Activated CD8-positive, alpha-beta T cell treated with anti-CD3 and anti-CD28 coated beads for 36 hours (primary cell): ENCODE measurements at regions not wholly inside any gene's neighbourhood (a gene's known extent, or its start where the extent isn't known, plus 50 kb on each side); places are given as distances from the start of the nearest gene placed in this dataset.
A peak's percentile ranks its signal among the peaks of the same experiment; 100 is the strongest.

Experiments
- ATAC-seq: fragments of 200-7000 bp; cut with Tn5 transposase; one replicate; pipeline ENCODE4 v1.10.0; 2021; ENCODE audit warnings: mild to moderate bottlenecking, moderate library complexity
- CTCF ChIA-PET: fragments of 350-600 bp; sonication (Branson Sonifier 250); formaldehyde crosslinking; loops from one replicate; lab custom pipeline; 2021; ENCODE audit warnings: antibody characterized with exemption; lab: Charles Lee
- POLR2A ChIA-PET: fragments of 350-600 bp; sonication (Branson Sonifier 250); formaldehyde crosslinking; loops from one replicate; lab custom pipeline; 2021; ENCODE audit warnings: antibody characterized with exemption; lab: Charles Lee
- DNase-seq: peaks from one replicate; pipeline ENCODE4 v3.0.0-alpha.2; 2020
- H3K27ac Mint-ChIP-seq: one replicate; pipeline ENCODE4 v1.8.0; 2021; ENCODE audit warnings: mild to moderate bottlenecking, mixed read lengths
- H3K27me3 Mint-ChIP-seq: one replicate; pipeline ENCODE4 v1.8.0; 2021; ENCODE audit warnings: mixed read lengths
- H3K36me3 Mint-ChIP-seq: one replicate; pipeline ENCODE4 v1.8.0; 2021; ENCODE audit warnings: low read depth, mixed read lengths
- H3K4me1 Mint-ChIP-seq: one replicate; pipeline ENCODE4 v1.8.0; 2021; ENCODE audit warnings: low read depth, mixed read lengths
- H3K4me3 Mint-ChIP-seq: one replicate; pipeline ENCODE4 v1.8.0; 2021; ENCODE audit warnings: mild to moderate bottlenecking, moderate library complexity, mixed read lengths
- H3K9me3 Mint-ChIP-seq: one replicate; pipeline ENCODE4 v1.8.0; 2021; ENCODE audit warnings: mixed read lengths
- intact Hi-C: fragments of 100-400 bp; cut with micrococcal nuclease; formaldehyde crosslinking; loops from one replicate; pipeline ENCODE4 v1.10.0; 2022
- TF ChIP-seq, protein P1 (sequence below): fragments of 200-600 bp; IDR thresholded peaks from one replicate; pipeline ENCODE4 v1.8.0; 2022; ENCODE audit warnings: antibody characterized with exemption, mild to moderate bottlenecking

DNA sequence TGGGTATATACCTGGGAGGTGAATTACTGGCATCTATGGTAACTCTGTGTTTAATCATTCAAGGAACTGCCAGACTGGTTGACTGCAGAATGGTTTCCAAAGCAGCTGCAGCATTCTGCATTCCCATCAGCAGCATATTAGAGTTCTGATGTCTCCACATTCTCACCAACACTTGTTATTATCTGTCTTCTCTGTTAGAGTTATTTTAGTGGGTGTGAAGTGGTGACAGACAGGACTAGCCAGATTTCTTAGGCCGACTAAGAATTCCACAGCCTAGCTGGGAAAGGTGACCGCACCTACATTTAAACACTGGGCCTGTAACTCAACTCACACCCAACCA is 110.9 kb downstream of the TMEM170B start:
- POLR2A ChIA-PET: no interaction called here
- CTCF ChIA-PET: no interaction called here
- intact Hi-C loops: no loop called here
- Mint-ChIP-seq H3K36me3 (no peaks in the 10 kb centered on the region), H3K4me3 (no peak overlapping the region), H3K27me3 (peaks cover 2% of the 10 kb centered on the region), H3K9me3 (no peaks in the 10 kb centered on the region), H3K27ac (no peak overlapping the region), H3K4me1 (peaks cover 5% of the 10 kb centered on the region)
- TF ChIP-seq, protein P1, sequence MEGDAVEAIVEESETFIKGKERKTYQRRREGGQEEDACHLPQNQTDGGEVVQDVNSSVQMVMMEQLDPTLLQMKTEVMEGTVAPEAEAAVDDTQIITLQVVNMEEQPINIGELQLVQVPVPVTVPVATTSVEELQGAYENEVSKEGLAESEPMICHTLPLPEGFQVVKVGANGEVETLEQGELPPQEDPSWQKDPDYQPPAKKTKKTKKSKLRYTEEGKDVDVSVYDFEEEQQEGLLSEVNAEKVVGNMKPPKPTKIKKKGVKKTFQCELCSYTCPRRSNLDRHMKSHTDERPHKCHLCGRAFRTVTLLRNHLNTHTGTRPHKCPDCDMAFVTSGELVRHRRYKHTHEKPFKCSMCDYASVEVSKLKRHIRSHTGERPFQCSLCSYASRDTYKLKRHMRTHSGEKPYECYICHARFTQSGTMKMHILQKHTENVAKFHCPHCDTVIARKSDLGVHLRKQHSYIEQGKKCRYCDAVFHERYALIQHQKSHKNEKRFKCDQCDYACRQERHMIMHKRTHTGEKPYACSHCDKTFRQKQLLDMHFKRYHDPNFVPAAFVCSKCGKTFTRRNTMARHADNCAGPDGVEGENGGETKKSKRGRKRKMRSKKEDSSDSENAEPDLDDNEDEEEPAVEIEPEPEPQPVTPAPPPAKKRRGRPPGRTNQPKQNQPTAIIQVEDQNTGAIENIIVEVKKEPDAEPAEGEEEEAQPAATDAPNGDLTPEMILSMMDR: no peak
- ATAC-seq (no peak), DNase-seq (no peak)

GRCh38 chr6:11648889-11649288 is 111.3 kb downstream of the TMEM170B start:
- H3K27me3 Mint-ChIP-seq: peaks cover 2% of the 10 kb centered on the region
- DNase-seq: no peak
- intact Hi-C loops: no loop called here
- ChIA-PET POLR2A (no interaction called here), CTCF (interaction anchor here (1.4 kb wide), 1 partner anchor 667 kb away, joined by 3 read pairs; no protein-coding TSS in a partner anchor)
- no peak overlapping the region for H3K27ac Mint-ChIP-seq
- no peak overlapping the region for H3K4me3 Mint-ChIP-seq
- ATAC-seq: no peak
- H3K36me3 Mint-ChIP-seq: no peaks in the 10 kb centered on the region
- TF ChIP-seq, protein P1: no peak
- peaks cover 10% of the 10 kb centered on the region for H3K4me1 Mint-ChIP-seq
- no peaks in the 10 kb centered on the region for H3K9me3 Mint-ChIP-seq

- DNase-seq (no peak), ATAC-seq (no peak)
- Mint-ChIP-seq H3K27ac (no peak overlapping the region), H3K9me3 (no peaks in the 10 kb centered on the region), H3K36me3 (no peaks in the 10 kb centered on the region), H3K27me3 (peaks cover 2% of the 10 kb centered on the region), H3K4me1 (peaks cover 12% of the 10 kb centered on the region), H3K4me3 (no peak overlapping the region)
- intact Hi-C loops: loop anchor here (10.0 kb wide), 1 partner anchor 955 kb away; no protein-coding TSS in a partner anchor
- TF ChIP-seq, protein P1: no peak
- ChIA-PET CTCF (interaction anchor here (1.4 kb wide), 1 partner anchor 666 kb away, joined by 3 read pairs; no protein-coding TSS in a partner anchor), POLR2A (no interaction called here)
Measured at GRCh38 chr6:11650025-11650696, 112.6 kb downstream of the TMEM170B start.

GRCh38 chr6:11650711-11651110 is 113.2 kb downstream of the TMEM170B start:
- DNase-seq (no peak), ATAC-seq (no peak)
- POLR2A ChIA-PET: no interaction called here
- intact Hi-C loops: loop anchor here (10.0 kb wide), 1 partner anchor 954 kb away; no protein-coding TSS in a partner anchor
- H3K27ac Mint-ChIP-seq: no peak overlapping the region
- no peaks in the 10 kb centered on the region for H3K9me3 Mint-ChIP-seq
- peaks cover 2% of the 10 kb centered on the region for H3K27me3 Mint-ChIP-seq
- H3K36me3 Mint-ChIP-seq: no peaks in the 10 kb centered on the region
- TF ChIP-seq, protein P1: no peak
- peaks cover 14% of the 10 kb centered on the region for H3K4me1 Mint-ChIP-seq
- CTCF ChIA-PET: interaction anchor here (0.9 to 1.4 kb wide), 2 partner anchors 18 to 23 kb away, joined by 3 read pairs; no protein-coding TSS in a partner anchor
- no peak overlapping the region for H3K4me3 Mint-ChIP-seq

- Mint-ChIP-seq H3K4me1 (peaks cover 16% of the 10 kb centered on the region), H3K27me3 (peaks cover 10% of the 10 kb centered on the region), H3K27ac (no peak overlapping the region), H3K9me3 (no peaks in the 10 kb centered on the region), H3K36me3 (no peaks in the 10 kb centered on the region), H3K4me3 (no peak overlapping the region)
- ATAC-seq: peak; percentile 90
- TF ChIP-seq, protein P1: no peak
- intact Hi-C loops: loop anchor here (10.0 kb wide), 1 partner anchor 952 kb away; no protein-coding TSS in a partner anchor
- DNase-seq: peak; percentile 78
- ChIA-PET POLR2A (no interaction called here), CTCF (interaction anchor here (1.0 to 4.3 kb wide), 4 partner anchors 14 to 580 kb away, joined by 3 to 46 read pairs (median 7); no protein-coding TSS in a partner anchor)
Measured at GRCh38 chr6:11653028-11653583, 115.6 kb downstream of the TMEM170B start.
